ENCODE measurements at regions not wholly inside any gene's neighbourhood (a gene's known extent, or its start where the extent isn't known, plus 50 kb on each side); places are given as distances from the start of the nearest gene placed in this dataset.

- TF ChIP-seq CTCF (IDR thresholded peaks at IDR 0.05) (no peak), POLR2A (IDR thresholded peaks at IDR 0.05) (no peak), EP300 (IDR thresholded peaks at IDR 0.05) (no peak)
Observed at GRCh38 chr5:120108586-120109248, 355.4 kb upstream of the PRR16 start.
